ENCODE measurements at regions not wholly inside any gene's neighbourhood (a gene's known extent, or its start where the extent isn't known, plus 50 kb on each side); places are given as distances from the start of the nearest gene placed in this dataset.

DNA sequence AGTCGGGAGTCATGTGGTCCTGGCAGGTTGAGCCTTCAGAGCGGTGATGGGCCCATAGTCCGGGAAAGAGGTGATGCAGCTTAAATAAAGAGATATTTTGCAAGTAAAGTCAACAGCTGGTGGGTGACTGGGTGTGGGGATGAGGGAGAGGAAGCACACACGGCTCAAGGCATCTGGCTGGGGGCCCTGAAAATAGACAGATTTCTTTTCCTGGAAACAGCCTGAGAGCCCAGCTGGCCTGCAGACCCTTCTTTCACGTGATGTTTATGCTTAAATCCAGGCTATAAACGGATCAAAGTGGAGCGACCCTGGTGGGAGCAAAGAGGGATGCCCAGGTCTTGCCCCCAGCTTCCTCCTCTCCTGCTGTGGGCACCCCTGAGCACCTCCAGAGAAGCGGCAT, 149.1 kb downstream of the TEX36 start:
- TF ChIP-seq, protein P1, sequence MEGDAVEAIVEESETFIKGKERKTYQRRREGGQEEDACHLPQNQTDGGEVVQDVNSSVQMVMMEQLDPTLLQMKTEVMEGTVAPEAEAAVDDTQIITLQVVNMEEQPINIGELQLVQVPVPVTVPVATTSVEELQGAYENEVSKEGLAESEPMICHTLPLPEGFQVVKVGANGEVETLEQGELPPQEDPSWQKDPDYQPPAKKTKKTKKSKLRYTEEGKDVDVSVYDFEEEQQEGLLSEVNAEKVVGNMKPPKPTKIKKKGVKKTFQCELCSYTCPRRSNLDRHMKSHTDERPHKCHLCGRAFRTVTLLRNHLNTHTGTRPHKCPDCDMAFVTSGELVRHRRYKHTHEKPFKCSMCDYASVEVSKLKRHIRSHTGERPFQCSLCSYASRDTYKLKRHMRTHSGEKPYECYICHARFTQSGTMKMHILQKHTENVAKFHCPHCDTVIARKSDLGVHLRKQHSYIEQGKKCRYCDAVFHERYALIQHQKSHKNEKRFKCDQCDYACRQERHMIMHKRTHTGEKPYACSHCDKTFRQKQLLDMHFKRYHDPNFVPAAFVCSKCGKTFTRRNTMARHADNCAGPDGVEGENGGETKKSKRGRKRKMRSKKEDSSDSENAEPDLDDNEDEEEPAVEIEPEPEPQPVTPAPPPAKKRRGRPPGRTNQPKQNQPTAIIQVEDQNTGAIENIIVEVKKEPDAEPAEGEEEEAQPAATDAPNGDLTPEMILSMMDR (IDR thresholded peaks at IDR 0.05): no peak
- TF ChIP-seq POLR2A (IDR thresholded peaks at IDR 0.05) (no peak), EP300 (IDR thresholded peaks at IDR 0.05) (no peak)
